HG02885 (cell line): ENCODE measurements at regions not wholly inside any gene's neighbourhood (a gene's known extent, or its start where the extent isn't known, plus 50 kb on each side); places are given as distances from the start of the nearest gene placed in this dataset.

Experiments used
- ATAC-seq: cut with Tn5 transposase; IDR thresholded peaks from one replicate; pipeline ENCODE4 v1.9.1; 2021; ENCODE audit warnings: mild to moderate bottlenecking; ENCODE audit not compliant: unreplicated experiment, poor library complexity

GRCh38 chr9:109937861-109938453 lies 158.0 kb downstream of the PALM2AKAP2 start:
- ATAC-seq, result no peak

DNA sequence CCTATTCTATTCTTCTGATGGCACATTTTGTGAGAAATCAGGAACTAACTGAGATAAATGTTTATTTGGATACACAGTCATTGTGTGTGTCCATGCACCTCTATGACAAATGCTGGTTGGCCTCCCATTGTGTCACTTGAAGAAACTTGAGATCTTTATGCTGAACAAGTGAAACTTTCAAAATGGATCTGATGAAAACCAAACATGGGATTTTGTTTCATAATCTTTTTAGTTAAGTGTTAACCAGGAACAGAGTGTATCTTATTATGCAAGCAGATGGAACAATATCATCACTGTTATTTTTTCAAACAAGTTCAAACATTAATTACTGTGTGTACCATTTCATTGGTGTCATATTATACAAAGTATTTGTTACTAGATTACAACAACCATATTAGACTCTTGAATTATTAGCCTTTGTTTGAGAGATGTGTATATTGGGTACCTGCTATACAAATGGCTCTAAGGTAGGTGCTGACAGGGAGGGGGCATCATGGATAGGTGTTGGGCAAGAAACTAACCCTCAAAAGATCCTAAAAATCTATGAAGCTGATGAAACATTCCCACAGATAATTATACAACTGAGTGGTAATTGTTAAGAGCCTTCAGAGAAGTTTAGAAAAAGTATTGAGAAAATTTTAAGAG lies 159.8 kb downstream of the PALM2AKAP2 start:
- ATAC-seq, result no peak

DNA sequence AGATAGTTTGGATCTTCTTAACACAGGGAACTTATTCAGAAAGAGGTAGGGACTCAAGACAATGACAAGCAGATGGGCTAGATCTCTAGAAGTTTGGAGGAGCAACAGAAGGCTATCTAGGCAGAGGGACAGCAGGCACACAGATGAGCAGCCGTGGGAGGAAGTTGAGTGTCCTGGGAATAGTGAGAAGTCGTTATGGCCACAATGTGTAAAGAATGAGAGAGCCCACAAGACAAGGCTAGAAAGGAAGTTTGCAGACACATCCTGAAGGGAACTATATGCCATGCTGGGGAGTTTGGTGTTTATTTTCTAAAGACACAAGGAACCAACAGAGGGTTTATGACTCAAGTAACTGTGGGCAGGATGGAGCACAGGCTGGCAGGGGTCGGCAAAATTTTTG lies 160.6 kb downstream of the PALM2AKAP2 start:
- ATAC-seq, result no peak

GRCh38 chr9:109941771-109942170 lies 161.8 kb downstream of the PALM2AKAP2 start:
- ATAC-seq, result no peak

DNA sequence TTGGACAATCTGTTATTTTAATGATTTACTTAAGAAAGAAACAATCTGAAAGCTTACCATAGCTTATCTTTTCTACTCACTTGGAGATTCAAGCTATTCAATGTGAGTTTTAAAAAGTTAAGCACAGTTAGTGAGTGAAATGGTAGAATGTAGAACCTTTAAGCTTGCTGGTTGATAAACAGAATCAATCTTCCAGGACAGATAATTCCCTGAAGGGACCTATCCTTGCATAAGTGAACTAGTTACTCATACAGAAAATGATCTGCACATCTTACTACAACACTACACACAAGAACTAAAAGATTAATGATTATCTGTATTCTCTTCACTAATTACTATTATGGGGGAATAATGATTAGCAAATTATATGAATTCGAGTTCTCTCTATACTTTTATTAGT lies 165.6 kb downstream of the PALM2AKAP2 start:
- no peak for ATAC-seq

- ATAC-seq, result no peak
Measured at GRCh38 chr9:109948453-109948852, 168.5 kb downstream of the PALM2AKAP2 start.

- ATAC-seq, result peak; percentile 90
Measured at GRCh38 chr9:109950710-109951443, 170.9 kb downstream of the PALM2AKAP2 start.

DNA sequence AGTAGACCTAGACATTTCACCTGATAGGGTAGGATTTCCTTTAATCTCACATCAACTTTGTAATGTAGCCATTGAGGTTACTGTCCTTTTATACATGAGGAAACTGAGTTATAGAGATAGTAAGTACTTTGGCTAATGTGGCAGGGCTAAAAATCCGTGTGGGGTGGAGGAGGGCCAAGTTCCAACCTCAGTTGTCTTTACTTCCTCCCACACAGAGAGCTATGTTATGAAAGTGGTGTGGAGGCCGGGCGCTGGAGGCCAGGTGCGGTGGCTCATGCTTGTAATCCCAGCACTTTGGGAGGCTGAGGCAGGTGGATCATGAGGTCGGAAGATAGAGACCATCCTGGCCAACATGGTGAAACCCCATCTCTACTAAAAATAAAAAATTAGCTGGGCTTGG lies 173.3 kb downstream of the PALM2AKAP2 start:
- no peak for ATAC-seq

DNA sequence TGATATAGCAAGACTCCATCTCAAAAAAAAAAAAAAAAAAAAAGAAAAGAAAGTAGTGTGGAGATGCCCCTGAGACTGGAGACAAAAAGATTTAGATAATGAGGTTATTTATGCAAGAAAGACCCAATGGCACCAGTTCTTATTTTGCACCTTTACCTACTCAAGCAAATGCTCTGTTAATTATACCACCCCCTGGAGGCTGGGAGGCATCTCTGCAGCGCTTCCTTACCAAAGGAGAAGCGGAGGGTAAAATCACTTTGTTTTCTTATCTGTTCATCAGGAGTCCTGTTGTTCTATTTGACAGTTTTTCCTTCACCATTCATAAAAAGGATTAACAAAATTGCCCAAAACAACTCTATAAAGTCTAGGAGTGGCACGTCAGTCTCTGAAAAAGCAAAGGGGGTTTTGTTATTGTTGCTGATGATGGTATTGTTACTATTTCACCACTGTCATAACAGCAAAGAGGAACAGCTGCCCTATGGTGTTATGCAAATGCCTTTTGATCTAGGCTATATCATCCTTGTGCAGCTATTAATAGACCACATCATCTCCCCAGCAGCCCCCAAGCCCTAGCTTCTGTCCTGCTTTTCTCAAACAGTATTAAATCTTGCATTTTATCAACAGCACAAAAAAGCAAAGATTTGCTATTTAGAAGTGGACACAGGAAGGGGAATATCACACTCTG lies 174.0 kb downstream of the PALM2AKAP2 start:
- no peak for ATAC-seq

- no peak for ATAC-seq
Measured at GRCh38 chr9:109956717-109957440, 176.9 kb downstream of the PALM2AKAP2 start.

DNA sequence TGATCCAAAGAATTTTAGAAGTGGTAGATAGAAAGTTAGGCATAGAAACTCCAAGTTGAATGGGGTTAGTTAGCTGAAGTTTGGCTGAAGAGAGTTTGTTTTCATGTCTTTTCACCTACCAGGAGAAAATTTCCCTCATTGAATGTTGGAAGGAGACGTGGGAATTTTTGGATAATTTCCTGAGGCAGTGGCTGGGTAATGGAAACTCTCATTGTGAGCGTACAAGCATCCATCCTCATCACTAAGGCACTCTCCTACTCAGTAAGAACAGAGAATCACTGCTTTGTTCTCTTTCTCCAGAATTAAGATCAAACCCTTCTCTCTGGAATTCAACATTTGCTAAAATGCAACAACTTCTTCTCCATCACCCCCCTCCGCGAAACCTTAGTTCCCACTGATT lies 179.7 kb downstream of the PALM2AKAP2 start:
- no peak for ATAC-seq

GRCh38 chr9:109961626-109962025 lies 181.6 kb downstream of the PALM2AKAP2 start:
- no peak for ATAC-seq

DNA sequence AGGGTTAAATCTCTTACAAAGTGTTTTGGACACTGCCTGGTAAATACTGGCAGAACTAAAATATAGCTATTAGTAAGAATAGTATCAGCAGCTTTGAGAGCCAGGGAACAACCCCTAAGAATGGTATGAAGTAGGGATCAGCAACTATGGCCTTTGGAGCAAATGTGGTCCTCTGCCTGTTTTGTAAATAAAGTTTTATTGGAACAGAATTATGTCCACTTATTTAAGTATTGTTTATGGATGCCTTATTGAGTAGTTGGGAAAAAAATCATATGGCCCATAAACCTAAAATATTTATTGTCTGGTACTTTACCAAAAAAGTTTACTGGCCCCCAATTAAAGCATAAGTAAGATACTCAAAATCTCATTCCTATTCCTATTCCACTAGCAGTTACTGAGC lies 182.2 kb downstream of the PALM2AKAP2 start:
- ATAC-seq, result no peak

DNA sequence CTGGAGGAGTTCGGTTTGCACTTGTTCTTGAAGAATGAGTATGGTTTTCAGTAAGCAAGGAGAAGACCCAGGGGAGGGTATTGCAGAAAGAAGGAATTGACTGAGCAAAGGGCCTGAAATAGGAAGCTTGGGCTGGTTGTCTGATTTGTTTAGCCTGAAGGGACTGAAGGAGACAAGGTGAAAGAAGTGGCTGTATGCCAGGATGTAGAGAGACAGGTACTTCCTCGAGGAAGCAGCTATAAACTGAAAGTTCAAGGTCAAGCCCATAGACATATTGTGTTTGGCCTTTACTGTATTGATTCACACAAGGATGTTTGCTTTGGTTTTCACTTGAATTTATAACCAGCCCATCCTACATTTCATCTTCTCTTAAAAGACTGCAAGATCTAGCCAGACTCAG lies 183.1 kb downstream of the PALM2AKAP2 start:
- ATAC-seq, result no peak

- peak; percentile 34 for ATAC-seq
Measured at GRCh38 chr9:109966643-109967368, 186.8 kb downstream of the PALM2AKAP2 start.

GRCh38 chr9:109967651-109968642 lies 187.9 kb downstream of the PALM2AKAP2 start:
- peak; percentile 43 for ATAC-seq

DNA sequence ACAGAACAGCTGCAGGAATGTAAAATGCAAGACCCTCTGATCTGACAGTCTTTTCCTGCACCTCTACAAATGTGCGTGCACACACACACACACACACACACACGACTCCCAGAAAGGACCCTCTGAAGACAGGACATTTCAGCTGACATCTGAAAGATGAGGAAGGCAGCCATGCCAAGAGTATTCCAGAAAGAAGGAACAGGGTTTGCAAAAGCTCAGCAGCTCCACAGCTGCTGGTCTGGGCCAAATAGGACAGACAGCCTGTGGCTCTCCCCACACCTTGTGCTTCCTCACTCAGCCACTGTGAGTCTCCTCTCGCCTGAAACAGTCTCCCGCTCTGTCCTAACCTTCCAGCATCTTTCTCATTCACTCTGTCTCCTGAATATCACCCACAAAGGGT lies 189.0 kb downstream of the PALM2AKAP2 start:
- no peak for ATAC-seq

GRCh38 chr9:109969573-109970237 lies 189.7 kb downstream of the PALM2AKAP2 start:
- no peak for ATAC-seq
